Stimulated activated CD4-positive, alpha-beta T cell treated with anti-CD3 and anti-CD28 coated beads, Interleukin-2, amount 100 ng/mL, for 24 hours (primary cell): ENCODE measurements at regions not wholly inside any gene's neighbourhood (a gene's known extent, or its start where the extent isn't known, plus 50 kb on each side); places are given as distances from the start of the nearest gene placed in this dataset.

Experiments
- DNase-seq, 2 donors: peaks; one replicate each; pipeline ENCODE4 v3.0.0-alpha.2; 2020

- no peak for DNase-seq
Observed at GRCh38 chr6:2534406-2535042, 216.2 kb downstream of the MYLK4 start.

DNA sequence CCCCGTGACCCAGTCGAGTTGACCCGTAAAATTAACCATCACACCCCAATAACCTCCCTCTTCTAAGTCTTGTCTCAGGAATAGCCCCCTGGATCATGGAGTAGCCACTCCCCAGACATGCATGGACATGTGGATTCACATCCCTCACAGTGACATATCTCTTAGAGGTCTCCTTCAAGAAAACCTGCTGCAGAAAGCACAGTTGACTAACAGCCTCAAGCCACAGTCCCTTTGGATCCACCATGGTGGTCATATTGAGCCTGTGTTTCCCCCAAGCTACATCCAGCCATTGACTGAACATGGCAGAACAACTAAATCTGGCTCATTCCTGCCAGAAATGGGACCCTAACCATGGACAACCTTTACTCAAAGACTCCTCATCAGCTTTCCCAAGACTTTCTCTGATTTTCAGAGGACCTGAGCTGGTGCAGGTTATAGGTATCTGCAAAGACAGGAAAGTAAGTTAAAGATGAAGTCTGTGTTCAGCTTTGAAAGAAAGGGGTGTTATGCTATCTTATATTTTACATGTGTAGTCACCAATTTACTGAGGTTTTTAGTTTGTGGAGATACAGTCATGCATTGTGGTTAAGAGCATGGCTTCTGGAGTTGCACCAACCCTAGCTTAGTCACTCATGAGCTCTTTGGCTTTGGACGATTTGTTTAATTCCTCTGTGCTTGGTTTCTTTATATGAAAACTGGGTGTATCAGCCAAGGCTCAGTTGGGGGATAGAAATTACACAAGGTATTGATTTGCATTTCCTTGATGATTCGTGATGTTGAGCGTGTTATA lies 219.1 kb downstream of the MYLK4 start:
- no peak for DNase-seq

DNA sequence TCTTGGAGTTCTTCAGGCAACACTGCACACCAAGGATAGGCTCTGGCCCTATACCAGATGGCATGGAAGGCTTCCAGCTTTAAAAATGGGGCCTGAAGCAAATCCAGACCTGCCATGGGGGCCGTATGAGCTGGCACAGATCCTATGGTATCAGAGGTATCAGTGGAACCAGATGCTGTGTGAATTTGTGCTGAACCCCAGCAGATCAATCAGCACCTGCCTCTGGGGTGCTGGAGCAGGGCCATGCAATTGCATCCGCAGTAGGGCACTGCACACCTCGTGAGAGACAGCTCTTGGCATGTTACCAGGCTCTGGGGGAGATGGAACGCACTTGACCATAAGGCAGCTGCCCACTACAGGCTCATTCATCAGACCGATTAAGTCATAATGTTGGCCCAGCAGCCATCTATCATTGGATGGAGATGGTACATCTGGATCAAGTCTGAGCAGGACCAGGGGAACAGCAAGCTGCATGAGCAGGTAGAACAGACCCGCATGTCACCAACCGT lies 221.5 kb downstream of the MYLK4 start:
- no peak for DNase-seq

- DNase-seq = no peak
Observed at GRCh38 chr6:2528156-2528555, 222.6 kb downstream of the MYLK4 start.

- no peak for DNase-seq
Observed at GRCh38 chr6:2526766-2527165, 224.0 kb downstream of the MYLK4 start.

DNA sequence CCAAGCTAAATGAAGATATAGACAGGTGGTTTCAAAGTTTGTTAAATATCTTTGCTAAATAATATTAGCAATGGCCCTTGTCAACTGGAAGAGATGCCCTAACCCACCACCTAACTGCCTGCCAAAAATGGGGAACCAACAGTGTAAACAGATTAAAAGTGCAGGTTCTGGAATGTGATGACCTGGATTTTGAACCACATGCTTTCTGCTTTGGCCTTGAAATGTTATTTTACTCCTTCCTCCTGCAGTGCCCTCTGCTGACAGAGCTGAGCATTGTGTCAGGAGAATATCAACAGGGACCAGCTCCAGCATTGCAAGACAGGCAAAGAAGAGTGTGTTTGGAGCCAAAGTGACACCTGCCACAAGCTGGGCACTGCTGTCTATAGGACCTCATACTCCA lies 226.6 kb downstream of the MYLK4 start:
- no peak for DNase-seq

DNA sequence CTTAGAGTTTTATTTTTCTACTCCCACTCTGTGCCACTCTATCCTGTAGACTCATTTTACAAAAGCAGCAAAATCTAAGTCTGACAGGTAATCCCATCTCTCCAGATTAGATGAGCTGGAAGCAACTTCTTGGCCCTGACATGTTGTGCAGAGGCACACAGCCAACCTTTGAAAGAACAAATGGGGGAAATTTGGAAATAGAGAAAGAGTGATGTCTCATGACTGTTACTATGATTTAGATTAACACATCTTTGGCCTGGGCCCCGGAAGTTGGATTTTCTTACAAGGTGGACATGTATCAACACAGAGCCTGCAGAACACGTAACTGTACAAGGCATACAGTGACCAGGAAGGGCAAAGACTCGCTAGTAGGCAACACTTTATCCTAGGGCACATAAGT lies 227.7 kb downstream of the MYLK4 start:
- DNase-seq = no peak

- DNase-seq = no peak
Observed at GRCh38 chr6:2522521-2522920, 228.2 kb downstream of the MYLK4 start.

- no peak for DNase-seq
Observed at GRCh38 chr6:2517855-2518473, 232.8 kb downstream of the MYLK4 start.

GRCh38 chr6:2517401-2517800 lies 233.3 kb downstream of the MYLK4 start:
- no peak for DNase-seq

DNA sequence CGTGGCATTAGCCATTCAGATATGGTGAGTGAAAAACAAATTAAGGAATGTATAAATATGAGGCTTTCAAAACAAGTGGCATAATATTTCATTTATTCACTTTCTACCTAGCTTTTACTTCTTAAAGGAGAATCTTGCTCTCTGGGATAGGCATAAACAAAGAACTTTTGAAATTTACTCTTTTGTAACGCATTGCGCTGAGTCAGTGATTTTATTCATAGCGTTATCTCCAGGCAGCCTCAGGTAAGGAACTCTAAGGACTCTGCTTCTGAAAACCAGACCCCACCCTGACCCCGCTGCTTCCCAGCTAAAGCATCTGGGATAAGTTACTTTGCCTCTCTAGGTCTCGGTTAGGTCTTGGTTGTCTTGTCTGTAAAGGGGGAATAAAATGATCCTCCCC lies 234.7 kb downstream of the MYLK4 start:
- no peak for DNase-seq

DNA sequence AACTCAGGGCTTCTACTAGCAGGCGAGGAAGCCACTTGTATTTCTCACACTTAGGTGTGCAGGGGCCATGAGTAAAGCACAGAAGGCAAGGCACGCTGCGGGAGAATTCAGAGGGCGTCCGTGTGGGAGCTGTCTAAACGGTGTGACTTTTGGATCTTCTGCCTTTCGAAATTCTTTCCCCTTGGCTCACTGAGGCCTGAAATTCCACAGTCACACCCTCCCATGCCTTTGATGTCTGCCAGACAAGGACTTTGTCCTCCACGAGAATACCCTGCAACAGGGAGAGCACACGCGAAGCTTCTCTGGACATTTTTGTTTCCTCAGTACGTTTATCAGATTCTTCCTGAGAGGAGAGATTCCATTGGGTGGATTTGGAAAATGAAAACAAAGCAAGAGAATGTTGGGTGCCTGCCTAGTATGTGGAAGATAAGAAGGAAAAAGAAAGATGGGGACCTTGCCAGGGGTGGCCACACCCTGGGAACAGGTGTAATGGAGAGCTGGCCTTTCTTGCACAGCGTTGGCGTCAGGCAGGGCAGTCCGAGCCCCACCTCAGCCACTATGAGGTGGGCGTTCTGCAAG lies 235.7 kb downstream of the MYLK4 start:
- no peak for DNase-seq

GRCh38 chr6:2512802-2513201 lies 237.9 kb downstream of the MYLK4 start:
- no peak for DNase-seq

DNA sequence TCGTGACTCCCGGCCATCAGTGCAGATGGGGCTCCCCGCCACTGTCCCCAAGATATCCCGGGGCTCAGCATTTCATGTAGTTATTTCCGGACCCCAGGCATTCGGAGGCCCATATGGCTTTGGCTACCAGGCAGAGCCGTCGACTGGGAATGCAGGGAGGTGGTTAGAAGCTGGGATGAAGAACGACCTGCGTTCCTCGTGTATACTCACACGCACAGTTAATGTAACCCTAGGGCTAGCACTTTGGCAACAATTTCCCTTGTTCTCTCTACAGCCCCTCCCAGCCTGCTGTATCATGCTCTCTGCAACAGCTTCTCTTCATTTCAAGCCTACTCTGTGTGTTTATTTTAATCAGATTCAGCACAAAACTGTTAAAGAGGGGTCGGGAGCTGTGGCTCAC lies 240.4 kb downstream of the MYLK4 start:
- no peak for DNase-seq

- DNase-seq = no peak
Observed at GRCh38 chr6:2509711-2510110, 241.0 kb downstream of the MYLK4 start.

- no peak for DNase-seq
Observed at GRCh38 chr6:2508071-2508470, 242.7 kb downstream of the MYLK4 start.

DNA sequence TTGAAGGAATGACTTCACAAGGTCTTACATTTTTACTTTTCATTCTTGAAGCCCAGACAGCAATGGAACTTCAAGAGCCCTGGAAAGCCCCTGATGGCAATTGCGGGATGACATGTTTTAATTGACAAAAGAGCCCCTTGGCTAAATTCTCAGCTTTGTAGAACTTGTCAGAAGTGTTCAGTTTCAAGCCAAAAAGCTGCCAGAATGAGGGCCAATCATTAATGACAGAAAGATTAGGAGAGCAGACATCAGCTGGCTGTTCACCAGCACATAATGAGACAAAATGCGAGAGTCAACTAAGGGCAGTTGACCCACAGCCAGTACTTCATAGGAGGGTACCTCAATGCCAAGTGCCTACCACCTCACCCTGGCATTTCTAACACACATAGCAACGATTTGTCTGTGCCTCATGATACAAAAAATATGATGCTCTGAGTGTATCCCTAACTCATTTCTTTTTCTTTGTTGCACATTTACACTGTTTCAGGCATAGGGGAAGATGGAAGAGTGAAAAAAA lies 243.1 kb downstream of the MYLK4 start:
- no peak for DNase-seq

- no peak for DNase-seq
Observed at GRCh38 chr6:2507016-2507415, 243.7 kb downstream of the MYLK4 start.

DNA sequence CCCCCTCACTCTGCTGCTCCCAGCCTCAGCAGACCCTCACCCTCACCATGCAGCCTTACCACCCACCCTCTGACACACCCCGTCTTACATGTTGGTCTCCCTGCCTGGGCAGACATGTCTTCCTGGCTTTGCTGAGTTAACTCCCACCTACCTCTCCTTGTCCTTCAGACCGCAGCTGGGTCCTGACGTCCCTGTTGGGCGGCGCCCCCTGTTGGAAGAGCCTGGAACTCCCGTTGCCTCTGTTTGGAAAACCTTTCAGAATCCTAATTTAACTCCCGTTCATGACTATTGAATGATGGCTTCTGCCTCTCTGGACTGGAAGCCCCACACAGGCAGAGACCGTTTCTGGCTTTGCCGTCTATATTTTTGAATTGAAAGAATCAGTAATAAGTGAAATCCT lies 245.1 kb downstream of the MYLK4 start:
- DNase-seq = peak in 1 of 2 donors; percentile 34

DNA sequence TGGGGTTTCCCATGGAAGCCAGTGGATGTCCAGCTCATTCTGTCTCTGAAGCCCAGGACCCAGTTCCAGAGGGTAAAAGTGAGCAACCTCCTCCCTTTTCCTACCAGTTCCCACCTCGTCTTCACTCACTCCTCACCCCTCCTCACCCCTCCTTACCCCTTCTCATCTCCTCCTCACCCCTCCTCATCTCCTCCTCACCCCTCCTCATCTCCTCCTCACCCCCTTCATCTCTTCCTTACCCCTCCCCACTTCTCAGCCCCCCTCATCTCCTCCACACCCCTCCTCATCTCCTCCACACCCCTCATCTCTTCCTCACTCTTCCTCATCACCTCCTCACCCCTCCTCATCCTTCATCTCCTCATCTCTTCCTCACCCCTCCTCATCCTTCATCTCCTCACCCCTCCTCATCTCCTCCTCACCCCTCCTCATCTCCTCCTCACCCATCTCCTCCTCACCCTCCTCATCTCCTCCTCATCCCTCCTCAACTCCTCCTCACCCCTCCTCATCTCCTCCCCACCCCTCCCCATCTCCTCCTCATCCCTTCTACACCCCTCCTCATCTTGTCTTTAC lies 246.1 kb downstream of the MYLK4 start:
- DNase-seq = no peak

- no peak for DNase-seq
Observed at GRCh38 chr6:2503816-2504494, 246.8 kb downstream of the MYLK4 start.

DNA sequence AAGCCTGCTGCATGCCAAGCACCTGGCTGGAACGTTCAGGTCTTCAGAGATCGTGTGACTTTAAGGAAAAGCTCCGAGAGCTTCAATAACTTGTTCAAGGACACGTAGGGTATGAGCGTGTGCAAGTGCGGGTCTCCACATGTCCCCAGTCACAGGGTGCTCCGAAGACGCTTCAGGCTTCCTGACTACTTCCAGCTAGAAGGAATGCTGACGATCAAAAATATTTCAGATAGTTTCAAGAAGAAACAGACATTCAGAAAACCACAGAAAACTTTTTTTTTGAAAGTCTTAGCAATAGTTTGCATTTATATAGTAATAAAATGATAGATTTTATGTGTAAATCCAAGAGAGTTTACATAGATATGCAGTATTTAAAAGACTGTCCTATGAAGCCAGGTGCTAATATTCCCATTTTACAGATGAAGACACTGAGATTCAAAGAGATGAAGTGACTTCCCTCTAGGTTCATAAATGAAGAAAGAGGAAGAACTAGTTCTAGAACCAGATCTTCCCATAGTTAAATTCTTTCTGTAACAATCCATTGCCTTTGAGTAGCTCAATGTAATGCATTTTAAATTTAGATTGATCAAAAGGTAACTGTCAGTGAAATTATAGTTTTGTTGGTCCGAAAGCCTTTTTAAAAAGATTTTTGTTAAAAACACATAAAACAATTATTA lies 247.6 kb downstream of the MYLK4 start:
- DNase-seq = no peak
